Astrocyte (in vitro differentiated cells and primary cell): ENCODE measurements at regions not wholly inside any gene's neighbourhood (a gene's known extent, or its start where the extent isn't known, plus 50 kb on each side); places are given as distances from the start of the nearest gene placed in this dataset.
A peak's percentile ranks its signal among the peaks of the same experiment; 100 is the strongest.

ENCODE experiments used
- DNase-seq: peaks from one replicate; pipeline ENCODE4 v3.0.0-alpha.2; 2010; ENCODE audit warnings: low read depth
- FAIRE-seq: peaks from 2 replicates; lab custom pipeline; 2011; peaks lifted over from hg19 to GRCh38; lab: Jason Lieb, UNC
- H2AFZ ChIP-seq: 2 replicates; pipeline ENCODE4 v1.6.0; 2012; ENCODE audit warnings: low read depth, low read length, inconsistent platforms
- H3K27ac ChIP-seq: 2 replicates; pipeline ENCODE4 v1.5.1; 2011; ENCODE audit warnings: low read depth, low read length, inconsistent platforms
- H3K27me3 ChIP-seq: 2 replicates; pipeline ENCODE4 v1.6.0; 2011; ENCODE audit warnings: low read length, inconsistent platforms; ENCODE audit not compliant: insufficient read depth
- H3K36me3 ChIP-seq: 2 replicates; pipeline ENCODE4 v1.5.1; 2011; ENCODE audit warnings: low read length, inconsistent platforms; ENCODE audit not compliant: insufficient read depth
- H3K4me1 ChIP-seq: 2 replicates; pipeline ENCODE4 v1.5.1; 2011; ENCODE audit warnings: low read length, inconsistent platforms; ENCODE audit not compliant: insufficient read depth
- H3K4me2 ChIP-seq: 2 replicates; pipeline ENCODE4 v1.6.0; 2012; ENCODE audit warnings: low read length, inconsistent platforms
- H3K4me3 ChIP-seq: 2 replicates; pipeline ENCODE4 v1.5.1; 2011; ENCODE audit warnings: low read depth, mild to moderate bottlenecking, low read length, inconsistent platforms; ENCODE audit not compliant: insufficient read depth
- H3K79me2 ChIP-seq: 2 replicates; pipeline ENCODE4 v1.6.0; 2012; ENCODE audit warnings: mild to moderate bottlenecking, low read length, inconsistent platforms; ENCODE audit not compliant: insufficient read depth
- H3K9ac ChIP-seq: 2 replicates; pipeline ENCODE4 v1.6.0; 2012; ENCODE audit warnings: mild to moderate bottlenecking, low read length, inconsistent platforms
- H3K9me3 ChIP-seq: 2 replicates; pipeline ENCODE4 v1.5.1; 2012; ENCODE audit warnings: low read depth, mild to moderate bottlenecking, low read length, inconsistent platforms; ENCODE audit not compliant: insufficient read depth
- H4K20me1 ChIP-seq: 2 replicates; pipeline ENCODE4 v1.6.0; 2012; ENCODE audit warnings: low read length, inconsistent platforms; ENCODE audit not compliant: insufficient read depth
- H3K27ac Mint-ChIP-seq: one replicate; pipeline ENCODE4 v1.8.0; 2021; ENCODE audit warnings: mild to moderate bottlenecking, mixed read lengths; ENCODE audit not compliant: unreplicated experiment
- H3K27me3 Mint-ChIP-seq: one replicate; pipeline ENCODE4 v1.8.0; 2021; ENCODE audit warnings: low read depth, mixed read lengths; ENCODE audit not compliant: unreplicated experiment
- H3K36me3 Mint-ChIP-seq: one replicate; pipeline ENCODE4 v1.8.0; 2021; ENCODE audit warnings: low read depth, mixed read lengths; ENCODE audit not compliant: unreplicated experiment
- H3K4me1 Mint-ChIP-seq: one replicate; pipeline ENCODE4 v1.8.0; 2021; ENCODE audit warnings: low read depth, mixed read lengths; ENCODE audit not compliant: unreplicated experiment
- H3K4me3 Mint-ChIP-seq: one replicate; pipeline ENCODE4 v1.8.0; 2021; ENCODE audit warnings: mild to moderate bottlenecking, moderate library complexity, mixed read lengths; ENCODE audit not compliant: unreplicated experiment
- H3K9me3 Mint-ChIP-seq: one replicate; pipeline ENCODE4 v1.8.0; 2021; ENCODE audit warnings: mild to moderate bottlenecking, mixed read lengths; ENCODE audit not compliant: unreplicated experiment
- CTCF ChIP-seq: IDR thresholded peaks from 2 replicates; pipeline ENCODE4 v1.5.1; 2011; ENCODE audit warnings: low read depth, mild to moderate bottlenecking, inconsistent platforms, low read length, moderate library complexity; ENCODE audit not compliant: insufficient read depth
- EZH2 ChIP-seq: IDR thresholded peaks from 2 replicates; pipeline ENCODE4 v1.6.1; 2012; ENCODE audit warnings: mild to moderate bottlenecking, low read length, inconsistent platforms; ENCODE audit not compliant: insufficient read depth

GRCh38 chr22:49449811-49450446 lies 377.7 kb downstream of the BRD1 start:
- TF ChIP-seq EZH2 (no peak), CTCF (no peak)
- H3K36me3 ChIP-seq: no peaks in the 10 kb centered on the region
- no peaks in the 10 kb centered on the region for H3K79me2 ChIP-seq
- no peaks in the 10 kb centered on the region for H3K9me3 Mint-ChIP-seq
- peaks cover 40% of the 10 kb centered on the region for H3K27me3 Mint-ChIP-seq
- no peaks in the 10 kb centered on the region for H4K20me1 ChIP-seq
- no peak overlapping the region for H3K4me3 ChIP-seq
- no peaks in the 10 kb centered on the region for H3K4me1 ChIP-seq
- H3K27ac Mint-ChIP-seq: peak overlapping the region; percentile 50
- no peak overlapping the region for H3K9ac ChIP-seq
- no peak for DNase-seq
- H3K27me3 ChIP-seq: peaks cover 2% of the 10 kb centered on the region
- FAIRE-seq: no peak
- peaks cover 7% of the 10 kb centered on the region for H3K4me1 Mint-ChIP-seq
- peak overlapping the region; percentile 40 for H3K4me3 Mint-ChIP-seq
- no peaks in the 10 kb centered on the region for H3K36me3 Mint-ChIP-seq
- H3K9me3 ChIP-seq: peaks cover 8% of the 10 kb centered on the region
- no peak overlapping the region for H2AFZ ChIP-seq
- no peak overlapping the region for H3K4me2 ChIP-seq
- no peak overlapping the region for H3K27ac ChIP-seq

DNA sequence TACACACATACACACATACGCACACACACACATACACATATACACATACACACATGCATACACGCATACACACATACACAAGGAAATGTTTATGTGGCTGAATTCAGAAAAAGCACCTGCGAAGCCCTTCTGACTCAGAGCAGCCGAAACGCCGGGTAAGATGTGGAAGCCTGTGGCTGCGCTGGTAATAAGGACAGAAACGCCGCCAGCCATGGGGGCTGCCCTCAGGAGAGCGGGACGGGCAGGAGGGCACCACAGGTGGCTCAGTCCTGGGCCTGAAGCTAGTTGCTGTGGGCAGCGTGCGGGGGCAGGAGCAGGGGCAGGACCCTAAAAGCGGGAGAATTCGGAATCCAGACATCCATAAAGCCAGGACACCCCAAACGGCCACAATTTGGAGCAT lies 378.3 kb downstream of the BRD1 start:
- H3K9me3 ChIP-seq: peaks cover 10% of the 10 kb centered on the region
- FAIRE-seq: no peak

More for the DNA sequence above, 378.3 kb downstream of the BRD1 start:
- H3K36me3 ChIP-seq: no peaks in the 10 kb centered on the region
- DNase-seq: no peak
- peaks cover 2% of the 10 kb centered on the region for H3K27me3 ChIP-seq
- H3K4me3 ChIP-seq: no peak overlapping the region
- H2AFZ ChIP-seq: no peak overlapping the region
- H3K4me2 ChIP-seq: no peak overlapping the region
- Mint-ChIP-seq H3K27ac (no peak overlapping the region), H3K27me3 (peaks cover 43% of the 10 kb centered on the region), H3K36me3 (no peaks in the 10 kb centered on the region), H3K4me1 (peaks cover 7% of the 10 kb centered on the region), H3K9me3 (no peaks in the 10 kb centered on the region), H3K4me3 (no peak overlapping the region)
- no peaks in the 10 kb centered on the region for H3K79me2 ChIP-seq
- H3K9ac ChIP-seq: no peak overlapping the region
- no peak overlapping the region for H3K27ac ChIP-seq
- TF ChIP-seq EZH2 (no peak), CTCF (no peak)
- H4K20me1 ChIP-seq: no peaks in the 10 kb centered on the region
- H3K4me1 ChIP-seq: no peaks in the 10 kb centered on the region
